Erythroblast (primary cell): ENCODE measurements at regions not wholly inside any gene's neighbourhood (a gene's known extent, or its start where the extent isn't known, plus 50 kb on each side); places are given as distances from the start of the nearest gene placed in this dataset.

Experiments
- GATA1 ChIP-seq: IDR thresholded peaks from 2 replicates; pipeline ENCODE4 v1.6.1; 2011; ENCODE audit warnings: low read depth, mild to moderate bottlenecking, control low read depth, low read length, moderate library complexity
- POLR2A ChIP-seq: IDR thresholded peaks from 2 replicates; pipeline ENCODE4 v1.6.1; 2011; ENCODE audit warnings: mild to moderate bottlenecking, low read length

DNA sequence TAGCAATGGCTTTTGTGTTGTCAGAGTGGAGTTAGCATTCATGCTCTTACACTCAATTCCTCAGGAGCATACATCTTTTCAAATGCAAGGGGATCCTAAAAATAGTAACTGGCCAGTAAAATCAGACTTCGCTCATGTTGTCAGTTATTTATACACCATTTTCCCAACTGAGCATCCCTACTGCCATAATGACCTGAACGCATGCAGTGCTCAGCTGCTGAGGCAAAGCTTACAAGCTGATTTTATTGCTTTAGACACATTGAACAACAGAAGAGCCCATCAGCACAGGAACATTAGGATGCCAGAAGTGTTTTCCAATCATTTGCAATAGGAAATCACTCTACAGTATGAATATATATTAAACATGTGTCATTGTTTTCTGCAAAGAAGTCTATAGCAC lies 689.7 kb upstream of the BCHE start:
- TF ChIP-seq POLR2A (no peak), GATA1 (no peak)
